WTC11 (cell line): ENCODE measurements at regions not wholly inside any gene's neighbourhood (a gene's known extent, or its start where the extent isn't known, plus 50 kb on each side); places are given as distances from the start of the nearest gene placed in this dataset.

ENCODE experiments used
- ATAC-seq: fragments of 200-7000 bp; cut with Tn5 transposase; 2 replicates; pipeline ENCODE4 v1.10.0; 2021; ENCODE audit warnings: mild to moderate bottlenecking, moderate library complexity
- CTCF ChIA-PET: fragments of 300-600 bp; sonication (Branson Sonifier 250); formaldehyde crosslinking; loops from one replicate; lab custom pipeline; 2021; ENCODE audit warnings: antibody characterized with exemption; lab: Charles Lee
- POLR2A ChIA-PET: fragments of 350-600 bp; sonication (Branson Sonifier 250); formaldehyde crosslinking; loops from one replicate; lab custom pipeline; 2021; ENCODE audit warnings: antibody characterized with exemption; lab: Charles Lee
- DNase-seq: peaks from one replicate; pipeline ENCODE4 v3.0.0; 2021; ENCODE audit warnings: low spot score
- H3K27ac Mint-ChIP-seq: 2 replicates; pipeline ENCODE4 v1.8.0; 2021; ENCODE audit warnings: mixed read lengths
- H3K27me3 Mint-ChIP-seq: 2 replicates; pipeline ENCODE4 v1.8.0; 2021; ENCODE audit warnings: low read depth, mild to moderate bottlenecking, moderate library complexity, mixed read lengths
- H3K36me3 Mint-ChIP-seq: 2 replicates; pipeline ENCODE4 v1.8.0; 2021; ENCODE audit warnings: mixed read lengths
- H3K4me1 Mint-ChIP-seq: 2 replicates; pipeline ENCODE4 v1.8.0; 2022; ENCODE audit warnings: mixed read lengths
- H3K4me3 Mint-ChIP-seq: 2 replicates; pipeline ENCODE4 v1.8.0; 2021; ENCODE audit warnings: mild to moderate bottlenecking, moderate library complexity, mixed read lengths
- H3K9me3 Mint-ChIP-seq: 2 replicates; pipeline ENCODE4 v1.8.0; 2021; ENCODE audit warnings: mixed read lengths
- CDX4 ChIP-seq: fragments of 250-450 bp; sonication (Bioruptor Pico); IDR thresholded peaks from 2 replicates; pipeline ENCODE4 v1.9.0; 2021; ENCODE audit warnings: moderate library complexity, mild to moderate bottlenecking, inconsistent platforms, borderline replicate concordance
- CREM ChIP-seq: sonication (generic); formaldehyde crosslinking; IDR thresholded peaks from 2 replicates; pipeline ENCODE4 v1.8.1; 2022; ENCODE audit warnings: mild to moderate bottlenecking, missing genetic modification reagents, moderate library complexity
- FOXJ3 ChIP-seq: sonication (generic); formaldehyde crosslinking; IDR thresholded peaks from 2 replicates; pipeline ENCODE4 v1.9.0; 2021; ENCODE audit warnings: missing genetic modification reagents, mild to moderate bottlenecking, borderline replicate concordance
- GRHL2 ChIP-seq: fragments of 250-450 bp; sonication (Bioruptor Pico); IDR thresholded peaks from 2 replicates; pipeline ENCODE4 v1.8.0; 2022; ENCODE audit warnings: mild to moderate bottlenecking, moderate library complexity; ENCODE audit not compliant: insufficient replicate concordance, severe bottlenecking
- HMGXB4 ChIP-seq: sonication (generic); formaldehyde crosslinking; IDR thresholded peaks from 2 replicates; pipeline ENCODE4 v1.8.1; 2023; ENCODE audit warnings: mild to moderate bottlenecking, moderate library complexity, missing genetic modification reagents
- JAZF1 ChIP-seq: fragments of 250-450 bp; sonication (Bioruptor Pico); IDR thresholded peaks from 2 replicates; pipeline ENCODE4 v1.9.0; 2021; ENCODE audit warnings: moderate library complexity, mild to moderate bottlenecking, inconsistent platforms
- JUN ChIP-seq: sonication (generic); formaldehyde crosslinking; IDR thresholded peaks from 2 replicates; pipeline ENCODE4 v1.8.0; 2023; ENCODE audit warnings: mild to moderate bottlenecking, missing genetic modification reagents
- KAT7 ChIP-seq: sonication (generic); formaldehyde crosslinking; IDR thresholded peaks from 2 replicates; pipeline ENCODE4 v1.8.1; 2023; ENCODE audit warnings: missing genetic modification reagents, mild to moderate bottlenecking, borderline replicate concordance
- MLX ChIP-seq: sonication (generic); formaldehyde crosslinking; IDR thresholded peaks from 2 replicates; pipeline ENCODE4 v1.8.1; 2023; ENCODE audit warnings: mild to moderate bottlenecking, missing genetic modification reagents, moderate library complexity
- NFE2L1 ChIP-seq: sonication (generic); formaldehyde crosslinking; IDR thresholded peaks from 2 replicates; pipeline ENCODE4 v1.8.1; 2023; ENCODE audit warnings: missing genetic modification reagents
- NFYB ChIP-seq: sonication (generic); formaldehyde crosslinking; conservative IDR thresholded peaks from 2 replicates; pipeline ENCODE4 v1.8.0; 2022; ENCODE audit warnings: low read depth, missing genetic modification reagents
- NR1H2 ChIP-seq: sonication (generic); formaldehyde crosslinking; IDR thresholded peaks from 2 replicates; pipeline ENCODE4 v1.9.0; 2021; ENCODE audit warnings: mild to moderate bottlenecking, moderate library complexity, missing genetic modification reagents
- NR2C2 ChIP-seq: sonication (generic); formaldehyde crosslinking; IDR thresholded peaks from 2 replicates; pipeline ENCODE4 v1.8.0; 2022; ENCODE audit warnings: mild to moderate bottlenecking, missing genetic modification reagents
- OVOL2 ChIP-seq: fragments of 250-450 bp; sonication (Bioruptor Pico); IDR thresholded peaks from 2 replicates; pipeline ENCODE4 v1.9.0; 2021; ENCODE audit warnings: mild to moderate bottlenecking, borderline replicate concordance
- RORB ChIP-seq: fragments of 250-450 bp; sonication (Bioruptor Pico); IDR thresholded peaks from 2 replicates; pipeline ENCODE4 v1.9.0; 2021; ENCODE audit warnings: mild to moderate bottlenecking
- USF1 ChIP-seq: sonication (generic); formaldehyde crosslinking; IDR thresholded peaks from 2 replicates; pipeline ENCODE4 v1.8.0; 2022; ENCODE audit warnings: mild to moderate bottlenecking, missing genetic modification reagents
- ZNF396 ChIP-seq: fragments of 250-450 bp; sonication (Bioruptor Pico); IDR thresholded peaks from 2 replicates; pipeline ENCODE4 v1.8.0; 2021; ENCODE audit warnings: mild to moderate bottlenecking, moderate library complexity, borderline replicate concordance
- ZNF425 ChIP-seq: fragments of 250-450 bp; sonication (Bioruptor Pico); conservative IDR thresholded peaks from 2 replicates; pipeline ENCODE4 v1.9.0; 2021; ENCODE audit warnings: mild to moderate bottlenecking

GRCh38 chr10:10919976-10920375, 97.7 kb upstream of the CELF2 start (continued):
- TF ChIP-seq HMGXB4 (no peak), GRHL2 (CRISPR knock-in tag) (no peak), JAZF1 (CRISPR knock-in tag) (no peak), CDX4 (CRISPR knock-in tag) (no peak), MLX (CRISPR knock-in tag) (no peak)

- H3K27ac Mint-ChIP-seq = no peak overlapping the region
These were observed 95.7 kb upstream of the CELF2 start for GRCh38 chr10:10921826-10922461.

GRCh38 chr10:10923029-10923651, 94.5 kb upstream of the CELF2 start:
- Mint-ChIP-seq H3K4me3 (no peak overlapping the region), H3K27ac (no peak overlapping the region), H3K36me3 (no peaks in the 10 kb centered on the region), H3K9me3 (peaks cover 4% of the 10 kb centered on the region; the same call in 1 of the 2 replicates), H3K4me1 (no peaks in the 10 kb centered on the region), H3K27me3 (no peaks in the 10 kb centered on the region)
- ATAC-seq (no peak), DNase-seq (no peak)
- CTCF ChIA-PET = no interaction called here
- TF ChIP-seq FOXJ3 (no peak), ZNF425 (no peak), KAT7 (no peak), NFE2L1 (CRISPR knock-in tag) (no peak), JUN (CRISPR knock-in tag) (no peak), CREM (CRISPR knock-in tag) (no peak)
- POLR2A ChIA-PET = no interaction called here

More at GRCh38 chr10:10921826-10922461, 95.7 kb upstream of the CELF2 start:
- CTCF ChIA-PET = no interaction called here
- no peak for DNase-seq
- H3K9me3 Mint-ChIP-seq = peaks cover 4% of the 10 kb centered on the region; the same call in 1 of the 2 replicates
- no peak for ATAC-seq
- H3K27me3 Mint-ChIP-seq = no peaks in the 10 kb centered on the region; the same call in 1 of the 2 replicates
- no peaks in the 10 kb centered on the region for H3K36me3 Mint-ChIP-seq
- H3K4me1 Mint-ChIP-seq = no peaks in the 10 kb centered on the region
- POLR2A ChIA-PET = no interaction called here
- no peak overlapping the region for H3K4me3 Mint-ChIP-seq
- TF ChIP-seq JAZF1 (CRISPR knock-in tag) = no peak
- TF ChIP-seq NR2C2 (CRISPR knock-in tag) = no peak
- no peak for TF ChIP-seq OVOL2
- TF ChIP-seq RORB (CRISPR knock-in tag) = no peak
- TF ChIP-seq ZNF396 (CRISPR knock-in tag) = no peak
- no peak for TF ChIP-seq NR1H2 (CRISPR knock-in tag)
- no peak for TF ChIP-seq USF1 (CRISPR knock-in tag)
- no peak for TF ChIP-seq NFYB (CRISPR knock-in tag)
- no peak for TF ChIP-seq JUN (CRISPR knock-in tag)
- TF ChIP-seq CDX4 (CRISPR knock-in tag) = no peak
